H1 (cell line): ENCODE measurements at regions not wholly inside any gene's neighbourhood (a gene's known extent, or its start where the extent isn't known, plus 50 kb on each side); places are given as distances from the start of the nearest gene placed in this dataset.
A peak's percentile ranks its signal among the peaks of the same experiment; 100 is the strongest.

ENCODE experiments used
- CTCF ChIA-PET: fragments of 300-600 bp; sonication (Branson Sonifier 250); formaldehyde crosslinking; loops from one replicate; lab custom pipeline; 2021; ENCODE audit not compliant: partially characterized antibody; lab: Charles Lee
- POLR2A ChIA-PET: fragments of 300-600 bp; sonication (Branson Sonifier 250); formaldehyde crosslinking; loops from one replicate; lab custom pipeline; 2021; ENCODE audit warnings: inconsistent platforms; ENCODE audit not compliant: partially characterized antibody; lab: Charles Lee
- DNase-seq, 2 experiments: peaks; one replicate each; pipeline versions ENCODE4 v3.0.0 to v3.0.0-alpha.2; 2010 to 2022; ENCODE audit warnings: low spot score in 2 of 2, low read depth in 1 of 2, mixed read lengths in 1 of 2
- FAIRE-seq: peaks from 2 replicates; lab custom pipeline; 2011; peaks lifted over from hg19 to GRCh38; lab: Jason Lieb, UNC
- H2AFZ ChIP-seq: 2 replicates; pipeline ENCODE4 v1.8.1; 2012; ENCODE audit warnings: low read length, inconsistent platforms
- H2AK5ac ChIP-seq: 2 replicates; pipeline ENCODE4 v1.6.1; 2013; ENCODE audit warnings: low read depth, low read length
- H2BK120ac ChIP-seq: replicated peaks from 2 replicates; pipeline ENCODE3; 2013; ENCODE audit warnings: low read depth, low read length, inconsistent platforms
- H2BK12ac ChIP-seq: 2 replicates; pipeline ENCODE4 v1.6.1; 2013; ENCODE audit warnings: low read depth, low read length
- H2BK15ac ChIP-seq: 2 replicates; pipeline ENCODE4 v1.6.1; 2013; ENCODE audit warnings: low read length
- H2BK20ac ChIP-seq: 2 replicates; pipeline ENCODE4 v1.6.1; 2013; ENCODE audit warnings: low read length
- H2BK5ac ChIP-seq: 2 replicates; pipeline ENCODE4 v1.6.1; 2013; ENCODE audit warnings: low read depth, low read length
- H3K14ac ChIP-seq: 2 replicates; pipeline ENCODE4 v1.6.1; 2013; ENCODE audit warnings: inconsistent platforms; ENCODE audit not compliant: insufficient read length
- H3K18ac ChIP-seq: 2 replicates; pipeline ENCODE4 v1.6.1; 2013; ENCODE audit warnings: low read length; ENCODE audit errors: extremely low read depth
- H3K23ac ChIP-seq: 2 replicates; pipeline ENCODE4 v1.6.1; 2013; ENCODE audit warnings: inconsistent platforms; ENCODE audit not compliant: insufficient read length
- H3K23me2 ChIP-seq: 2 replicates; pipeline ENCODE4 v1.6.1; 2013; ENCODE audit warnings: low read depth, low read length
- H3K27ac ChIP-seq: 2 replicates; pipeline ENCODE4 v1.6.1; 2011; ENCODE audit warnings: low read depth, low read length, inconsistent platforms
- H3K27me3 ChIP-seq, 4 experiments: replicated peaks in 1 of 4; 1 replicate in 1 of 4; 2 replicates in 3 of 4; pipeline versions ENCODE4 v1.6.1 to v1.8.1; 2011 to 2013; ENCODE audit warnings: low read length in 3 of 4, mild to moderate bottlenecking in 3 of 4, inconsistent platforms in 2 of 4, mixed read lengths in 2 of 4, moderate library complexity in 1 of 4; ENCODE audit not compliant: control insufficient read depth in 3 of 4, insufficient read depth in 3 of 4; ENCODE audit errors: extremely low read depth in 1 of 4
- H3K36me3 ChIP-seq, 4 experiments: 2 replicates each; pipeline versions ENCODE4 v1.6.1 to v1.8.1; 2011 to 2013; ENCODE audit warnings: mild to moderate bottlenecking in 4 of 4, low read length in 3 of 4, moderate library complexity in 2 of 4, control low read depth in 1 of 4, inconsistent platforms in 1 of 4; ENCODE audit not compliant: insufficient read depth in 4 of 4, control insufficient read depth in 2 of 4
- H3K4ac ChIP-seq: replicated peaks from 2 replicates; pipeline ENCODE3; 2013; ENCODE audit warnings: low read length, low read depth, mixed read lengths, inconsistent platforms; ENCODE audit not compliant: insufficient read length
- H3K4me1 ChIP-seq, 4 experiments: replicated peaks in 1 of 4; 1 replicate in 1 of 4; 2 replicates in 3 of 4; pipeline versions ENCODE4 v1.6.1 to v1.8.1; 2011 to 2013; ENCODE audit warnings: low read length in 3 of 4, inconsistent platforms in 2 of 4, mixed read lengths in 1 of 4; ENCODE audit not compliant: insufficient read depth in 4 of 4, control insufficient read depth in 3 of 4
- H3K4me2 ChIP-seq, 2 experiments: 2 replicates each; pipeline versions ENCODE4 v1.6.1 to v1.8.1; 2011 to 2013; ENCODE audit warnings: low read depth in 2 of 2, low read length in 2 of 2, control low read depth in 1 of 2, inconsistent platforms in 1 of 2, mild to moderate bottlenecking in 1 of 2; ENCODE audit not compliant: insufficient read depth in 1 of 2
- H3K4me3 ChIP-seq, 4 experiments: fragments of 200-600, 300-600 bp in 1 of 4; sonication (generic), shearing (Covaris generic), sonication (Bioruptor Twin) in 1 of 4; 2 replicates each; pipeline versions ENCODE4 v1.5.1 to v1.8.1; 2011 to 2016; ENCODE audit warnings: low read length in 4 of 4, low read depth in 3 of 4, control low read depth in 2 of 4, inconsistent platforms in 2 of 4, mild to moderate bottlenecking in 2 of 4, mixed read lengths in 1 of 4, moderate library complexity in 1 of 4; ENCODE audit not compliant: insufficient read depth in 2 of 4; ENCODE audit errors: extremely low read depth in 1 of 4
- H3K56ac ChIP-seq: replicated peaks from 2 replicates; pipeline ENCODE3; 2013; ENCODE audit warnings: low read depth, mild to moderate bottlenecking, mixed read lengths, low read length, inconsistent platforms; ENCODE audit not compliant: insufficient read length
- H3K79me1 ChIP-seq: 2 replicates; pipeline ENCODE4 v1.6.1; 2013; ENCODE audit warnings: low read depth, low read length, control low read depth
- H3K79me2 ChIP-seq, 2 experiments: 2 replicates each; pipeline versions ENCODE4 v1.6.1 to v1.8.1; 2012 to 2013; ENCODE audit warnings: low read length in 2 of 2, mild to moderate bottlenecking in 2 of 2, inconsistent platforms in 1 of 2; ENCODE audit not compliant: insufficient read depth in 2 of 2, control insufficient read depth in 1 of 2
- H3K9ac ChIP-seq, 4 experiments: replicated peaks in 1 of 4; 1 replicate in 1 of 4; 2 replicates in 3 of 4; pipeline versions ENCODE4 v1.6.1 to v1.8.1; 2011 to 2013; ENCODE audit warnings: low read depth in 3 of 4, low read length in 3 of 4, control low read depth in 2 of 4, mild to moderate bottlenecking in 2 of 4, moderate library complexity in 2 of 4, inconsistent platforms in 1 of 4; ENCODE audit errors: extremely low read depth in 1 of 4
- H3K9me3 ChIP-seq, 2 experiments: 2 replicates each; pipeline versions ENCODE4 v1.6.1 to v1.8.1; 2012 to 2013; ENCODE audit warnings: mild to moderate bottlenecking in 2 of 2, moderate library complexity in 2 of 2, control low read depth in 1 of 2, inconsistent platforms in 1 of 2, low read depth in 1 of 2, low read length in 1 of 2, mixed read lengths in 1 of 2; ENCODE audit not compliant: insufficient read depth in 2 of 2
- H4K20me1 ChIP-seq, 2 experiments: replicated peaks in 1 of 2; 2 replicates each; pipeline versions ENCODE3 to v1.8.1; 2011 to 2013; ENCODE audit warnings: inconsistent platforms in 2 of 2, low read length in 2 of 2, mild to moderate bottlenecking in 1 of 2; ENCODE audit not compliant: insufficient read depth in 2 of 2, control insufficient read depth in 1 of 2
- H4K5ac ChIP-seq: 2 replicates; pipeline ENCODE4 v1.6.1; 2013; ENCODE audit warnings: low read length, low read depth, mixed read lengths, inconsistent platforms; ENCODE audit not compliant: insufficient read length
- H4K8ac ChIP-seq: 2 replicates; pipeline ENCODE4 v1.8.0; 2013; ENCODE audit warnings: mild to moderate bottlenecking, moderate library complexity, low read length, inconsistent platforms; ENCODE audit not compliant: insufficient read depth; ENCODE audit errors: extremely low read depth
- H4K91ac ChIP-seq: replicated peaks from 2 replicates; pipeline ENCODE3; 2013; ENCODE audit warnings: low read length, mixed read lengths, inconsistent platforms; ENCODE audit not compliant: insufficient read length
- KDM4A ChIP-seq: IDR thresholded peaks from one replicate; pipeline ENCODE4 v1.7.1; 2012; ENCODE audit warnings: low read depth, mild to moderate bottlenecking, moderate library complexity, low read length, inconsistent platforms; ENCODE audit not compliant: severe bottlenecking
- RAD21 ChIP-seq, 2 experiments: IDR thresholded peaks in 1 of 2; conservative IDR thresholded peaks in 1 of 2; 2 replicates each; pipeline ENCODE4 v1.6.1; 2011; ENCODE audit warnings: low read depth in 2 of 2, low read length in 2 of 2, improper control_type of control experiment in 1 of 2, inconsistent platforms in 1 of 2, mild to moderate bottlenecking in 1 of 2, moderate library complexity in 1 of 2
- WGBS, 2 experiments: shearing (Covaris generic) in 1 of 2; methylation state at CpG; one replicate each; pipeline versions ENCODE4 v1.1.6 to v1.1.7; 2013 to 2015; ENCODE audit warnings: low lambda C conversion rate in 2 of 2, mixed read lengths in 2 of 2, inconsistent platforms in 1 of 2, low coverage in 1 of 2, missing lambda C conversion rate in 1 of 2; ENCODE audit not compliant: insufficient replicate concordance in 2 of 2, insufficient coverage in 1 of 2, insufficient read length in 1 of 2; ENCODE audit errors: extremely low coverage in 1 of 2, missing lambda C conversion rate in 1 of 2; 5-methylcytosine and 5-hydroxymethylcytosine counted together
- TF ChIP-seq, protein P1 (sequence below), 3 experiments: IDR thresholded peaks; 1 replicate in 2 of 3; 2 replicates in 1 of 3; pipeline versions ENCODE4 v1.5.1 to v1.6.1; 2011; ENCODE audit warnings: low read length in 3 of 3, mild to moderate bottlenecking in 3 of 3, inconsistent platforms in 2 of 3, low read depth in 1 of 3, moderate library complexity in 1 of 3; ENCODE audit not compliant: insufficient read depth in 1 of 3; ENCODE audit errors: control extremely low read depth in 1 of 3
- TF ChIP-seq, protein P2 (sequence below): IDR thresholded peaks from 2 replicates; pipeline ENCODE4 v1.6.1; 2012; ENCODE audit warnings: inconsistent platforms

DNA sequence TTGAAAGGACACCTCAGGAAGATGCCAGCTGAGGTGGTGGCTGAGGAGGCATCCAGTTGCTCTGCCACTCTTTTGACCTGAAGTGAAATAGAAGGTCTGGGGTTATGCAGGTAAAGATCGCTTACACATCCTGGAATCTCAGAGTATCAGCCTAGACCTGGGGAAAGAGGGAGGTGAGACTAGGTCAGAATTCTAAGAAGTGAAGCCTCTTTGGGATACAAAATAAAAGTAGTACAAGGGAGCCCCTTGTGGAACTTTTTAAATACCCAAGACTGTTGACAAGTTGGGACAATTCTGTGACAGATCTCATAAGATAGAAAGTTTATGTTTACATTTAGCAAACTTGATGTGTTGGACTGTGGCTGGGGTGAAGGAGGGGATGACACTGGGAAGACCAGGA is 263.1 kb downstream of the SPRY1 start:
- Histone ChIP-seq H2BK5ac (no peak overlapping the region), H2BK15ac (no peak overlapping the region), H3K23ac (no peak overlapping the region), H4K5ac (no peak overlapping the region), H3K79me1 (no peaks in the 10 kb centered on the region), H3K79me2 (no peaks in the 10 kb centered on the region), H3K4me3 (no peak overlapping the region), H3K4ac (no peak overlapping the region), H3K36me3 (0 out of 8 replicates have a peak, but pooled peaks cover 0 to 2% (median 0%) of the 10 kb centered on the region in 4 experiments), H3K9ac (no peak overlapping the region), H3K4me2 (no peak overlapping the region), H3K18ac (no peak overlapping the region), H2AFZ (no peak overlapping the region; the same call in 1 of the 2 replicates), H2AK5ac (no peak overlapping the region), H3K56ac (no peak overlapping the region), H4K91ac (no peak overlapping the region), H2BK20ac (no peak overlapping the region), H3K27ac (no peak overlapping the region), H3K4me1 (no peaks in the 10 kb centered on the region), H2BK120ac (no peak overlapping the region), H3K23me2 (no peaks in the 10 kb centered on the region), H2BK12ac (no peak overlapping the region), H3K27me3 (no peaks in the 10 kb centered on the region), H4K20me1 (no peaks in the 10 kb centered on the region), H3K9me3 (peaks cover 9% of the 10 kb centered on the region in 2 experiments), H3K14ac (no peak overlapping the region), H4K8ac (no peak overlapping the region)
- FAIRE-seq: peak; percentile 45
- DNase-seq: no peak
- POLR2A ChIA-PET: no interaction called here
- WGBS, 2 experiments: 73% methylated on average over 1 of the region's 1 CpG; no CpG with 5 or more reads in 1 of the 2 experiments
- TF ChIP-seq, protein P1, sequence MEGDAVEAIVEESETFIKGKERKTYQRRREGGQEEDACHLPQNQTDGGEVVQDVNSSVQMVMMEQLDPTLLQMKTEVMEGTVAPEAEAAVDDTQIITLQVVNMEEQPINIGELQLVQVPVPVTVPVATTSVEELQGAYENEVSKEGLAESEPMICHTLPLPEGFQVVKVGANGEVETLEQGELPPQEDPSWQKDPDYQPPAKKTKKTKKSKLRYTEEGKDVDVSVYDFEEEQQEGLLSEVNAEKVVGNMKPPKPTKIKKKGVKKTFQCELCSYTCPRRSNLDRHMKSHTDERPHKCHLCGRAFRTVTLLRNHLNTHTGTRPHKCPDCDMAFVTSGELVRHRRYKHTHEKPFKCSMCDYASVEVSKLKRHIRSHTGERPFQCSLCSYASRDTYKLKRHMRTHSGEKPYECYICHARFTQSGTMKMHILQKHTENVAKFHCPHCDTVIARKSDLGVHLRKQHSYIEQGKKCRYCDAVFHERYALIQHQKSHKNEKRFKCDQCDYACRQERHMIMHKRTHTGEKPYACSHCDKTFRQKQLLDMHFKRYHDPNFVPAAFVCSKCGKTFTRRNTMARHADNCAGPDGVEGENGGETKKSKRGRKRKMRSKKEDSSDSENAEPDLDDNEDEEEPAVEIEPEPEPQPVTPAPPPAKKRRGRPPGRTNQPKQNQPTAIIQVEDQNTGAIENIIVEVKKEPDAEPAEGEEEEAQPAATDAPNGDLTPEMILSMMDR (IDR thresholded peaks at IDR 0.05; ENCODE audit: control extremely low read depth in 1 of 3, insufficient read depth in 1 of 3, low read depth in 1 of 3, low read length in 3 of 3): peak in 2 of 3 experiments; percentile 35 to 46; a peak in 2 of 4 replicates
- TF ChIP-seq RAD21 (IDR thresholded peaks at IDR 0.05 in 1 of 2, conservative IDR thresholded peaks at IDR 0.05 in 1 of 2; ENCODE audit: low read depth in 2 of 2, low read length in 2 of 2) (peak; percentile 74), KDM4A (no peak)
- TF ChIP-seq, protein P2, sequence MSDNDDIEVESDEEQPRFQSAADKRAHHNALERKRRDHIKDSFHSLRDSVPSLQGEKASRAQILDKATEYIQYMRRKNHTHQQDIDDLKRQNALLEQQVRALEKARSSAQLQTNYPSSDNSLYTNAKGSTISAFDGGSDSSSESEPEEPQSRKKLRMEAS: no peak
- CTCF ChIA-PET: interaction anchor here (0.6 to 6.4 kb wide), 15 partner anchors 10 to 379 kb away, joined by 3 to 48 read pairs (median 6); no protein-coding TSS in a partner anchor
